HG02610 (cell line): ENCODE measurements at regions not wholly inside any gene's neighbourhood (a gene's known extent, or its start where the extent isn't known, plus 50 kb on each side); places are given as distances from the start of the nearest gene placed in this dataset.
"Not testable (repeated sequence)": the region's sequence is repeated elsewhere in the genome, so short reads cannot be mapped to it uniquely, and the experiment has no call there.

Source experiments
- ATAC-seq: cut with Tn5 transposase; IDR thresholded peaks from one replicate; pipeline ENCODE4 v1.9.1; 2021; ENCODE audit warnings: mild to moderate bottlenecking, moderate library complexity; ENCODE audit not compliant: unreplicated experiment

DNA sequence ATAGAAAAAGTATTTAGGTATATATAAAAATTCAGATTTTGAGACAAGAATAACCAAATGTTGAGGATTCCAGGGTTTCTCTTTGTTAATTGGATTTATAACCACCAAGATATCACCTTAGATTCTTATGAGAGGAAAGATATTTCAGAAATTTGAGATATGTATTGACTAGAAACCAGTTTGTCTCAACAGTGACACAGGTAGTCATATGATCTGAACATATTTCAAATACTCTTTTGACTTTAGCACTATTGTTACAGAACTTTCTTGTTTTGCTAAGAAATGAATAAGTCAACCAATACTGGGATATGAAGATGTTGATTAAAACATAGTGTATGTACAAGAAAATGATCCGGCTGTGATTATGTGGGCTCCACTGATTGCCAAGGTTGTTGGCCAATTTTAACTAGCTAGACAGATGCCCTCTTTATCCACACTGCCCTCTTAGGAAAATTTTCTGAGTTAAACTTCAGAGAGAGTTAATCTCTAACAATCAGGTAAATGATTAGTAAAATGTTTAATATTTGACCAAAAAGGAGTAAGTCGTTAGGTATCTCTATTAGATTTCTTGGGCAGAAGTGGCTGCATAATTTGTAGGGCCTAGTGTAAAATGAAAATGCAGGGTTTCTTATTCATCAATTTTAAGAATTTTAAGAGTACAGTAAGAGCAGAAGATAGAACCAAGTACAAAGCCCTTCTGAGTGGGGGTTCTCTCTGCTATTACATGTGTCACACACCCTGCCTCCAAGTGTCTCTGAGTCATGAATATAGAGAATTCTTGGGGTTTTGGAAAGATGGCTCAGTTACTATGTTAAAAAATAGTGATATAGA lies 376.0 kb downstream of the TFEC start:
- no peak for ATAC-seq

DNA sequence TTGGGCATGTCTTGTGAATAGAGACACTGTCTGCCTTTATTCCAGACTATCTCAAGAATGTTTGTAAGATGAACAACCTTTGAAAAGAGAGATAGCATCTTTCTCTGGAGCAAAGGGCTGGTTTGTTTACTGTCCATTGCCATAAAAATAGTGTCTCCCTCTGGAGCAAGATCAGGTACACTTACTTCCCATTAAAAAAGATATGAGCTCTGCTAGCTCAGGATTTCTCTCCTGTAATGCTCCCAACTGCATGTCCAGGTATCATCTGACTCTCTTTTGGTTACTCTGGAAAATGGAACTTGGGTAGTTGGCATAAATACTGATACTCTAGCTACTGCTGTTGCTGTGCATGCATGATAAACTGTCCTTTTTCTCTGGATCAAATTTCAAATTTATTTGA lies 381.1 kb downstream of the TFEC start:
- ATAC-seq: no peak

DNA sequence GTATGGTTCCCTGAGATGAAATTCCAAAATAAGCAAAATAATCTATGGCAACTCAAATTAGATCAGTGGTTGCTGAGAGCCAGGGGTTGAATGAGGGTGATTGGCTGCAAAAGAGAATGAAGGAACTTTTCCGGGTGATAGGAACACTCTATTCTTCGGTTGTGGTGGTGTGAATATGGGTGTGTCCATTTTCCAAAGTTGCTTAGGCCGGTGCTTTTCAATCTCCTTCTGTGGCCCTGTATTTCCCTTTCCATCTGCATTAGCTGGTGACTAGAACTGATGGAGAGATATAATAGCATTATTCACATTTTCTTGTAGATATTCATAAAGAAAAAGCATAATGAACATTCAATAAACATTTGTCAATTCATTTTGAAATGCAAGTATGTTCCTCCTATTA lies 382.9 kb downstream of the TFEC start:
- no peak for ATAC-seq

DNA sequence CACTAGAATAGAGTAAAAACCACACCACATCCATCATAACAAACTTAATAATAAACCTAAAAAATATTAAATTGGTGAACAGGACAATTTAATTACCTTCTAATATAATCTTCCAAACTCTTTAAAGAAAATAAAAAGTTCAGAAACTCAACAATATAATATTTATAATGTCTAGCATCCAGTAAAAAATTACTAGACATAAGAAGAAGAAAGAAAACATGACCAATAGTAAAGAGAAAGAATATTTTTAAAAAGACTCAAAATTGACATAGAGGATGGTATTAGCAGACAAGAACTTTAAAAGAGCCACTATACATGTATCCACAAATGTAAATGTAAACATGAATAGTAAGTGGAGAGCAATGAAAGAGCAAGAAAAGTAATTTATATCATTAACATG lies 388.4 kb downstream of the TFEC start:
- ATAC-seq: no peak

DNA sequence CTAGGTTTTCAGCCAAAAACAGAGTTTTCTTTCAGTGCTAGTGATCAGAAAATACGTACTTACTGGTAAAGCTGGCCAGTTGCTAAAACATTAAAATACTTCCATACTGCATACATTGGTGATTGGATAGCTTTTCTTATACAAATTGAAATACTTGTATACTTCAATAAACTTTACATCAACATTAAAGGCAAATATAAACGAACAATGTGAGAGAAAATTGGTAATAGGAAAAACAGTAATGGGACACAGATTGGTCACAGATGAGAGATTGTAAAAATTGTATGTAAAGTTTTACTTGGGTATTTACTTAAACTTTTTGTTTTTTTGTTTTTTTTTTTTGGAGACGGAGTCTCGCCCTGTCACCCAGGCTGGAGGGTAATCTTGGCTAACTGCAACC lies 391.7 kb downstream of the TFEC start:
- no peak for ATAC-seq

DNA sequence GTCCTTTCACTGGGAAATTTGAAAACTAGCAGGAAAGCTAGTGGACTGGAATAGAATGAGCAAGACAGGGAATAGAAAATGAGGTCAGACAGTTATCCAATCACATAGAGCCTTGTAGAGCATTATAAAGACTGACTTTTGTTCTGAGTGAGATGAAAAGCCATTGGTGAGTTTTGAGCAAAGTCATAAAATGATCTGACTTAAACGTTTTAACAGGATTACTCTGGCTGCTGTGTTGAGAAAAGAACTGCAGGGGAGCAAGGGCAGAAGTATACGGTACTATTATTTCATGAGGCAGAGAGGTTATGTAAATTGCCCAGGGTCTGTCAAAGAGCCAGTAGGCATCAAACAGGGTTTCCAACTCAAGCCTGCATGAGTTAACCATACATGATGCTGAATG lies 393.4 kb downstream of the TFEC start:
- no peak for ATAC-seq

DNA sequence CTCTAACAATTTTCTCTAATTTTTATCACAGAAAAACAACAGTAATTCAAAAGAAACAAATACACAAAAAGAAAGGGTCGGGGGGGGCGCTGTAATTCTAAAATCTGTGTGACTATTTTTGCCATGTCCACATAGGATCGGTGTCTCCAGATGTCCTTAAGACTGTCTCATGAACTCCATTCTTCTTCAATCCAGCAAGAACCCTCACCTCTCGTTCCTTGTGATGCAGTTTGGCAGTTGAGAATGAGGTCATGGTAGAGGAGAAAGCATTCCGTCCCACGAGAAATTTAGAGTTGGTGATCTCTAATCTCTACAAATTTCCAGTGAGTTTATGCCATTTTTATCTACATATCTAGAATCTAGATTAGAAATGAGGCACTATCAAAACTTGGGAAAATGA lies 394.7 kb downstream of the TFEC start:
- ATAC-seq: no peak

DNA sequence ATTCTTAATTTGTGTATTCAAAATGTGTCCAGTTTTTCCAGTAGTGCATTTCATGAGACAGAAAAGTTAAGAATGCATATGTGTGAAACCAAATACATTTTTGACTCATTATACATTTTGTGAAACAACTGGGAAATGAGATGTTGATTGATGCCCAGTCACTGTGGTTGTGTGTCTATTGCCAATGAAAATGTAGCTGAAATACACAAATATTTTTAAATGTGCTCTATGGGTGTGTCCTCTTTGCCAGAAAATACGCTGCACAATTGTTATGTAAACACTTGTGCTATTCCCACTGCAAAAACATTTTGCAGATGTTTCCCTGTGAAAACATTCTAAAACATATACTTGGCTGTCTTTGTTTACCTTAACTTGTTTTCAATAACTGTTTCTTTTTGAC lies 395.2 kb downstream of the TFEC start:
- ATAC-seq: no peak

DNA sequence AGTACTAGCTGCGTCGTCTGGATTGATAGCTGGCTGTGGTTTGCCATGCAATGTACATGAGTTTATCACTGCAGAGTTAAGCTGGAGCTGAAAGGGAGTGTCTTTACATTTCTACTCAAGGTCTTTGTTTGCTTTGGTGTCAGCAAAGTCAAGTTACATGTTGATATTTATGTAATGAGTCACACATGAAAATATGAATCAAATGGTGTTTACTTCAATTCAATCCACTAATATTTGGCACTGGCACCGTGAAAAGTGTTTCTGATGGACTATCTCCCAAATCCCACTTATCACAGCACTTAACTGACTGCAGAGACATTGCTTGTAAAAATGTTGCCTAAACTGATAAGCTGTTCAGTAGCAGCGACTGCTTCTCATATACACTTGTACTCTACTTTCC lies 395.9 kb downstream of the TFEC start:
- no peak for ATAC-seq

DNA sequence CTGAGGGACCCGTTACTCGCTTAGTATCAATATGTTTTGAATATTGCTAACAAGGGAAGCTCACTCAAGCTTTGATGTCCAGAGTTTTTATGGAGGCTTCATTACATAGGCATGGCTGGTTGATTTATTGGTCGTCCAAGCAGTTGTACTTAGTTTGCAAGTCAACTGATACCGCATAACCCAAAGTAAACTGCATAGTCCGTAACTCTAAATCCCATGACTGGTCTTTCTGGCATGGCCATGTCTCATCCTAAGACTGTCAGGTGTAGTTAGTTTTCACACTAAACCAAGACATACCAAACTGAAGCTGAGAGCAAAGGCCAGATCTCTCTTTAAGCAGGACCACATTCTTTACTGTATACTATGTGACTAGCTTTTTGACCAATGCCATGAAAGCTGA lies 397.9 kb downstream of the TFEC start:
- ATAC-seq: no peak

DNA sequence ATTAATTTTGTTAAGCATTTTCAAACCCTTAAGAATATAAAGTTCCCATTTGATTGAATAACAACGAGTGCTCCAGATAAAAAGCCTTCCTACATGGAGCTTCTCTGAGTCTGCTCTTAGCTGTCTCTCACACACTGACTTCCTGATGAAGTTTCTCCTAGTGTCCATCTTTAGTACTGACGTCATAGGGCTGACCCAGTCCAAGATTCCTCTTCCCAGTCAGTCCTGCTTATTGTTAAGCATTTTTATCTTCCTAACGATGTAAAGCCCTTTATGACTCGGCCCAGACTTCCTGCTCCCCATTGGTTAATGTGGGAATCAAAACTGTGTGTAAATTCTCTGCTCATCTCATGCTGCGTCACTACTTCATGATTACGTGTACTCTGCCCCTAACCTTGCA lies 398.8 kb downstream of the TFEC start:
- no peak for ATAC-seq

DNA sequence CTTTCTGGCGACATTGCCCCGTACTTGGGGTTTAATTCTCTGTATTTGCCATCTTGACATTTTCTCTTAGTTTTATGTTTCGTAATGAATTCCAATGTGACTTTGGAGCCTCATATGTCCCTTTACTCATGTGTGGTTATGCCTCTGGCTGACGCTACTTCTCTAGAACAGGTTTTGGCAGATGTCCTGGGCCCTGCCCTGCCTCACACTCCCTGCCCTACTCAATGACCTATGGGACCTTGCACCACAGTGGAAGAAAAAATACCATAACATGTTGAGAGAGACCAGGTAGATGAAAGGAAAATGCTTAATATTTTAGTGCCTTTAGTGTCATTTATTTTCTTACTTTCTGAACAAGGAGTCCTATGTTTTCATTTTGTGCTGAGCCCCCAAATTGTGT lies 400.5 kb downstream of the TFEC start:
- ATAC-seq: no peak

DNA sequence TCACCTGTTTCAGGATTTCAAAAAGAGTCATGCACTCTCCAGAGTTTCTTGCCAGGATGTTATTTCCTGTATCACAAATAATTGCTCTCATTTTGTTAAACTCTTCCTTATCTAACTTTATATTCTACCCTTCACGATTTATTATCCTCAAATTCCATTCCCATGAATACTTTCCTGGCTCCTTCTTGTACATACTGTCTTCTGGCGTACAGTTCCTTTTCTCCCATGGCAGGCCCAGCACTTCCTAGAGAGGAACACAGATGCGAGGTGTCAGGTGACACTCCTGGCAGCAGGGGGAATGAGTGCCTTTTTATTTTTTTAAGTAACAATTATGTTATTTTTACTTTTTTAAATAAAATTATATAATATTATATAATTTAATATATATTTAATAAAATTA lies 411.9 kb downstream of the TFEC start:
- no peak for ATAC-seq

DNA sequence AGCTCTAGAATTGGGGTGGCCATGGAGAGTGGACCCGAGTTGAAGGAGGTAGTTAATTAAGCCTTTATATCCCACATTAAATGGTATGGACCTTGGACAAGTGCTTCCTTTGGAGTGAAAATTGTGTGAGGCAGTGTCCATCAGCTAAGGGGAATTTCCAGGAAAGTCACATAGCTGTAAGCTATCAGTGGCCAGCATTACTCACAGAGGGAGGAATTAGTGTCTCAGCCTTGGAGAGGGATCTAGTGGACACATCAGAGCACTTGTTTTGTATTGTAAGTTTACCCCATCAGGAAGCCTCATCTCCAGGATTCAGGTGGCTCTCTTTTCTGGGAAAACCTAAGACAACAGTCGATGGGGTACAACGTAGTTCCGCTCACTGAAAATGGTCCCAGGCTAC lies 416.7 kb downstream of the TFEC start:
- ATAC-seq: no peak

DNA sequence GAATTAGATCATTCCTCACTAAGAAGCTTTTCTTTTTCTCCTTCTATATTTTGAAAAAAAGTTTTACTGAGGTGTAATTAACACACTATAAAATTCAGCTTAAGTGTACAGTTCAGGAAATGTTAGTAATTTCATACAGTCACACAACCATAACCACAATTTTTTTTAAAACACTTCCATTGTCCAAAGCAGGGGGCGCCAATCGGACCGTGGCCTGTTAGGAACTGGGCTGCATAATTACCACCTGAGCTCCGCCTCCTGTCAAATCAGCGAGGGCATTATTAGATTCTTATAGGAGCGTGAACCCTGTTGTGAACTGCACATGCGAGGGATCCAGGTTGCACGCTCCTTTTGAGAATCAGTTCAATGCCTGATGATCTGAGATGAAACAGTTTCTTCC lies 427.1 kb downstream of the TFEC start:
- ATAC-seq: no peak

DNA sequence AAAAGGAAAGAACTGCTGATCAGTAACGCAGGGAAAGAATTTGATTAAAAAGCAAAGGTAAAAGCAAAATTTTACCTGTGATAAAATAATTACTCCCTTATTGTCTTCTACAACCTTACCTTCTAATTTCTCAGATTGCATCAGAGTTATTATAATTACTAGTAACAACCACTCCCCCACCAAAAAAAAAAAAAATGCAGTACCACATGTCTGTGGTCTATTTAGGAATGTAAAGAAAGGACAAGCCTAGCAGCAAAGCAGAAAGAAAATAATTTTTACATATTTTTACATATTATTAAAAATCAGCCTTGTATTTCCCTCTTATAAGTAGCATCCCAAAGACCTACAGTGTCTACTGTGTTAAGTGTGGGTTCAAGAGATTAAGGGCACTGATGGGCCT lies 430.4 kb downstream of the TFEC start:
- ATAC-seq: no peak

DNA sequence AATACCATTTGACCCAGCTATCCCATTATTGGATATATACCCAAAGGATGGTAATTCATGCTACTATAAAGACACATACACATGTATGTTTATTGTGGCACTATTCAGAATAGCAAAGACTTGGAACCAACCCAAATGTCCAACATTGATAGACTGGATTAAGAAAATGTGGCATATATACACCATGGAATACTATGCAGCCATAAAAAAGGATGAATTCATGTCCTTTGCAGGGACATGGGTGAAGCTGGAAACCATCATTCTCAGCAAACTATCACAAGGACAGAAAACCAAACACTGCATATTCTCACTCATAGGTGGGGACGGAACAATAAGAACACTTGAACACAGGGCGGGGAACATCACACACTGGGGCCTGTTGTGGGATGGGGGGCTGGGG lies 431.4 kb downstream of the TFEC start:
- ATAC-seq: not testable (repeated sequence)

DNA sequence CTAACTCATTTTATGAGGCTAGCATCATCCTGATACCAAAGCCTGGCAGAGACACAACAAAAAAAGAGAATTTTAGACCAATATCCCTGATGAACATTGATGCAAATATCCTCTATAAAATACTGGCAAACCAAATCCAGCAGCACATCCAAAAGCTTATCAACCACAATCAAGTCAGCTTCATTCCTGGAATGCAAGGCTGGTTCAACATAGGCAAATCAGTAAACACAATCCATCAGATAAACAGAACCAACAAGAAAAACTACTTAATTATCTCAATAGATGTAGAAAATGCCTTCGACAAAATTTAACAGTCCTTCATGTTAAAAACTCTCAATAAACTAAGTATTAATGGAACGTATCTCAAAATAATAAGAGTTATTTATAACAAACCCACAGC lies 433.3 kb downstream of the TFEC start:
- not testable (repeated sequence) for ATAC-seq

DNA sequence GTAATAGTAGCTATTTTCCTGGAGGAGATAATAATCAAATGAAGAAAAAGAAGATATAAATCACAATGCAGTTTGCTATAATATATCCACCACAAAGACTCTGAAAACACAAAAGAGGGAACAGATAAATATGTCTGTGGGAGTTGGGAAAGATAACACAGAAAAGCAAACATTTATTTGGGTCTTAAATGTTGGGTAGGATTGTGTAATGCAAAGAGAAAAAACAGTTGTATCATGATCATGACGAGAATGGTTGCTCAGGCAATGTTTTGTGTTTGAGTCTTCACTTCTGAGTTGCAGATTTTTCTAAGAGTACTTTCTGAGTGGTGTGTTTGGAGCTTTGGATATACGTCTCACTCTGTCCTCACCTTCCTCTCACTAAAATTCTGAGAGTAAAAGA lies 437.5 kb downstream of the TFEC start:
- no peak for ATAC-seq

DNA sequence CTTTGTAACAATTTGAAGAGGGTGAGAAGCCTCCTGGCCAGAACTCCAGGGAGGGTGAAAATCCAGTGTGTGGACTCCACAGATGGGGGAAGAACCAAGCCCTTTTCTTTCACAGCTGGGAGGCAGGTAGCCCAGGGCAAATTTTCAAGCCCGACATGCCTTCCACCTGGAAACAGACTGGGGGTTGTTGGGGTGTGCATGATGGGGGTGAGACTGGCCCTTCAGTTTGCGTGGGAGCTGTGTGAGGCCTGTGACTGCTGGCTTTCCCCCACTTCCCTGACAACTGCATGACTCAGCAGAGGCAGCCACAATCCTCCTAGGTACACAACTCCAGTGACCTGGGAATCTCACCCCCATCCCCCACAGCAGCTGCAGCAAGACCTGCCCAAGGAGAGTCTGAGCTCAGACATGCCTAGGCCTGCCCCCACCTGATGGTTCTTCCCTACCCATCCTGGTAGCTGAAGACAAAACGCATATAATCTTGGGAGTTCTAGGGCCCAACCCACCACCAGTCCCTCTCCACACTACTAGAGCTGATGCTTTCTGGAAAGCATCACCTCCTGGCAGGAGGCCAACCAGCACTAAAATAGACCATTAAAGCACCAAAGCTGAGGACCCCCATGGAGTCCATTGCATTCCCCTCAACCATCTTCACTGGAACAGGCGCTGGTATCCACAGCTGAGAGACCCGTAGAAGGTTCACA lies 445.4 kb downstream of the TFEC start:
- ATAC-seq: no peak

DNA sequence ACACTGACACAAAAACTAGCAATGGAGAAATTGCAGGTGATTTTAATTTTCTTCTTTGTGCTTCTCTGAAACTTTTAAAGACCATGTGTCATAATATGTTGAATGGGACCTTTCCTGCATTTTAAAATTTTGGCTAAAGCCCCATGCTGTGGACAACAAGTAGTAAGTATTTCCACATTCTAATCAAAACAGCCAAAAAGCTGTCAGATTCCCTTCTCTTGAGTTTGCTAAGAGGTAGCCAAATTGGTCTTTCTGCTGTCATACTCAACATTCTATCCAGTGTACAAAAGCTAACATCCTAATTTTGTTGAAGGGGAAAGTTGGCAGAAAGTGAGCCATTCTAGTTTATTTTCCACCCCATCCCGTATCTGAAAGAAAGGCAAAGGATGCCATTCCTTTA lies 447.6 kb downstream of the TFEC start:
- no peak for ATAC-seq

DNA sequence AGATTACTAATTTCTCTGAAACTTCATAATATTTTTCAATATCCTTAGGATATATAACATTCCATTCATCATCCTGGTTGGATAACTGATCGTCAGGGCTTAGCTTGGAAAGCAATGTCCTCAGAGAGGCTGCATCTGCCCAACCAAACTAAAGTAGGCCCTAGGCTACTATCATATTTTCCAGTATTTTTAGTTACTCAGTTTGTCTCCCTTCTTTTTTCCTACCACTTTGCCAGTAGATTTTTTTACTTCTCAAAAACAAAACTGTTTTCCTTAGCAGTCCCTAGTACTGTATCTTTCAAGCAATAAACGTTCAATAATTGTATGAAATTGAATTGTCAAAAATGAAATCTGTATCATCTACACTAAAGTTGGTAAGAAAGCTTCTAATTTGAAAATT lies 452.0 kb downstream of the TFEC start:
- ATAC-seq: no peak
